SK-N-SH treated with all-trans-retinoic acid at 6 μM for 48 hours (cell line): ENCODE measurements at regions not wholly inside any gene's neighbourhood (a gene's known extent, or its start where the extent isn't known, plus 50 kb on each side); places are given as distances from the start of the nearest gene placed in this dataset.

ENCODE experiments used
- ATAC-seq: fragments of 200-7000 bp; cut with Tn5 transposase; 3 replicates; pipeline ENCODE4 v1.9.1; 2020; ENCODE audit warnings: mild to moderate bottlenecking, moderate library complexity
- ARNTL ChIP-seq: fragments of 450-650 bp; formaldehyde crosslinking; IDR thresholded peaks from 2 replicates; pipeline ENCODE4 v1.5.0; 2020; ENCODE audit warnings: low read depth, mild to moderate bottlenecking, moderate library complexity, borderline replicate concordance
- BACH2 ChIP-seq: fragments of 250-450 bp; sonication (Bioruptor Pico); IDR thresholded peaks from 2 replicates; pipeline ENCODE4 v1.9.0; 2021; ENCODE audit warnings: mild to moderate bottlenecking, borderline replicate concordance
- CSDC2 ChIP-seq: fragments of 250-450 bp; sonication (Bioruptor Pico); IDR thresholded peaks from 2 replicates; pipeline ENCODE4 v1.5.0; 2020; ENCODE audit warnings: mild to moderate bottlenecking, moderate library complexity
- ESRRG ChIP-seq: fragments of 250-450 bp; sonication (Bioruptor Pico); IDR thresholded peaks from 2 replicates; pipeline ENCODE4 v1.6.1; 2021; ENCODE audit warnings: mild to moderate bottlenecking
- GLIS3 ChIP-seq: fragments of 250-450 bp; sonication (Bioruptor Pico); IDR thresholded peaks from 2 replicates; pipeline ENCODE4 v1.5.0; 2020; ENCODE audit warnings: mild to moderate bottlenecking, moderate library complexity
- ISL1 ChIP-seq: fragments of 250-450 bp; sonication (Bioruptor Pico); IDR thresholded peaks from 2 replicates; pipeline ENCODE4 v2.1.2; 2022; ENCODE audit warnings: mild to moderate bottlenecking, moderate library complexity
- OSR1 ChIP-seq: fragments of 250-450 bp; sonication (Bioruptor Pico); IDR thresholded peaks from 2 replicates; pipeline ENCODE4 v1.8.0; 2022; ENCODE audit warnings: moderate library complexity, mild to moderate bottlenecking, inconsistent platforms
- PPARA ChIP-seq: fragments of 250-450 bp; sonication (Bioruptor Pico); IDR thresholded peaks from 2 replicates; pipeline ENCODE4 v1.5.0; 2020; ENCODE audit warnings: mild to moderate bottlenecking, borderline replicate concordance
- RARB ChIP-seq: fragments of 250-450 bp; sonication (Bioruptor Pico); IDR thresholded peaks from 2 replicates; pipeline ENCODE4 v1.8.0; 2021; ENCODE audit warnings: mild to moderate bottlenecking, moderate library complexity
- SNAI2 ChIP-seq: fragments of 250-450 bp; sonication (Bioruptor Pico); IDR thresholded peaks from 2 replicates; pipeline ENCODE4 v1.5.0; 2020; ENCODE audit warnings: mild to moderate bottlenecking, moderate library complexity
- TCF4 ChIP-seq: fragments of 250-450 bp; sonication (Bioruptor Pico); IDR thresholded peaks from 2 replicates; pipeline ENCODE4 v1.8.0; 2021; ENCODE audit warnings: mild to moderate bottlenecking, moderate library complexity, borderline replicate concordance
- TOX ChIP-seq: fragments of 250-450 bp; sonication (Bioruptor Pico); IDR thresholded peaks from 2 replicates; pipeline ENCODE4 v1.8.0; 2021; ENCODE audit warnings: mild to moderate bottlenecking, moderate library complexity, borderline replicate concordance
- ZC3H10 ChIP-seq: fragments of 250-450 bp; sonication (Bioruptor Pico); IDR thresholded peaks from 2 replicates; pipeline ENCODE4 v1.5.1; 2021; ENCODE audit warnings: mild to moderate bottlenecking, moderate library complexity
- ZFP3 ChIP-seq: fragments of 250-450 bp; sonication (Bioruptor Pico); IDR thresholded peaks from 2 replicates; pipeline ENCODE4 v1.5.0; 2020; ENCODE audit warnings: mild to moderate bottlenecking, moderate library complexity
- ZFP30 ChIP-seq: fragments of 450-650 bp; formaldehyde crosslinking; IDR thresholded peaks from 2 replicates; pipeline ENCODE4 v1.5.0; 2022; ENCODE audit warnings: mild to moderate bottlenecking, moderate library complexity
- ZNF565 ChIP-seq: fragments of 450-650 bp; formaldehyde crosslinking; conservative IDR thresholded peaks from 2 replicates; pipeline ENCODE4 v1.5.0; 2020; ENCODE audit warnings: low read depth, mild to moderate bottlenecking, moderate library complexity
- ZNF70 ChIP-seq: fragments of 450-650 bp; formaldehyde crosslinking; IDR thresholded peaks from 2 replicates; pipeline ENCODE4 v1.5.0; 2020; ENCODE audit warnings: mild to moderate bottlenecking, moderate library complexity
- ZNF8 ChIP-seq: fragments of 450-650 bp; formaldehyde crosslinking; IDR thresholded peaks from 2 replicates; pipeline ENCODE4 v1.5.0; 2020; ENCODE audit warnings: mild to moderate bottlenecking, moderate library complexity
- TF ChIP-seq, protein P1 (sequence below): fragments of 250-450 bp; sonication (Bioruptor Pico); IDR thresholded peaks from 2 replicates; pipeline ENCODE4 v1.8.0; 2020; ENCODE audit warnings: mild to moderate bottlenecking, moderate library complexity, borderline replicate concordance
- TF ChIP-seq, protein P2 (sequence below): fragments of 250-450 bp; sonication (Bioruptor Pico); IDR thresholded peaks from 2 replicates; pipeline ENCODE4 v1.5.1; 2021; ENCODE audit warnings: mild to moderate bottlenecking, moderate library complexity
- TF ChIP-seq, protein P3 (sequence below): fragments of 250-450 bp; sonication (Bioruptor Pico); IDR thresholded peaks from 2 replicates; pipeline ENCODE4 v1.8.0; 2021; ENCODE audit warnings: low read depth, mild to moderate bottlenecking, moderate library complexity, borderline replicate concordance
- TF ChIP-seq, protein P4 (sequence below): fragments of 250-450 bp; sonication (Bioruptor Pico); IDR thresholded peaks from 2 replicates; pipeline ENCODE4 v1.5.1; 2020; ENCODE audit warnings: low read depth, mild to moderate bottlenecking, moderate library complexity

DNA sequence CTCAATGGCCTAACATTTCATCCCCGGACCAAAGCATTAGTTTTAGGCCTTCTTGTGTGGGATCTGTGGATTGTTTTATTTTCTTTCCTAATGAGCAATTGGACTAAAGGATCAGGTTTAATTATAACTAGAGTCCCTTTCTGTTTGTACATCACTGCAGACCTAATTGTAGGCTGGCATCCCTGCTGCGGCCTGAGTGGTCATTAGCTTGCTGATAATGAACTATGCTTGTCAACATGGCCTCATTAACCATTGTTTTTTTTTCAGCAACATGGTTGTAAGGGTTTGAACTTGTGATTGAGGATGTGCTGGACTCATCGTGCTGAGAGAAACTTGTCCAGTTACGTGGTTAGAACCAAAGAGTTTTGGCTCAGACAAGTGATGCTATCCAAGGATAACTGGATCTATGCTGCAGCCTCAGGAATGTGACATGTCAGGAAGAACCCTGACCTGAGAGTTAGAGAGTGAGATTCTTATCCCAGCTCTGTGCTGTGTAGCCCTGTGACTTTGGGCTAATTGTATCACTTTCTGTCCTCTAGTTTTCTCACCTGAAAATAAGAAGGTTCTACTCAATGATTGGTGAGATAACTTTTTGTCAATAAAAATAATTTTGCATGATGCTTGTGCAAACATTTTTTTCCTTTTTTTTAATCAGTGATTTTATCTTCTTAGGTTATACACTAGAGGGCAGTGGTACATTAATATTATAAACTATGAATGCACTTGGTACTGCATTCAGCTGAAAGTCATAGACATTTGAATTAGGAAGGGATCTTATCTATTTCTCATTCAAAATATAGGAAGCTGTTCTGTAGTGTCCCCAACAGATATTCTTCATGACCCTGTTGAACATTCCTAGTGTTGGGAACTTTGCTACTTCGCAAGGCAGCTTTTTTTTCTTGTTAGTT lies 140.9 kb downstream of the RNF144B start:
- ATAC-seq: peak; percentile 80
- TF ChIP-seq SNAI2 (CRISPR knock-in tag): no peak
- TF ChIP-seq, protein P1, sequence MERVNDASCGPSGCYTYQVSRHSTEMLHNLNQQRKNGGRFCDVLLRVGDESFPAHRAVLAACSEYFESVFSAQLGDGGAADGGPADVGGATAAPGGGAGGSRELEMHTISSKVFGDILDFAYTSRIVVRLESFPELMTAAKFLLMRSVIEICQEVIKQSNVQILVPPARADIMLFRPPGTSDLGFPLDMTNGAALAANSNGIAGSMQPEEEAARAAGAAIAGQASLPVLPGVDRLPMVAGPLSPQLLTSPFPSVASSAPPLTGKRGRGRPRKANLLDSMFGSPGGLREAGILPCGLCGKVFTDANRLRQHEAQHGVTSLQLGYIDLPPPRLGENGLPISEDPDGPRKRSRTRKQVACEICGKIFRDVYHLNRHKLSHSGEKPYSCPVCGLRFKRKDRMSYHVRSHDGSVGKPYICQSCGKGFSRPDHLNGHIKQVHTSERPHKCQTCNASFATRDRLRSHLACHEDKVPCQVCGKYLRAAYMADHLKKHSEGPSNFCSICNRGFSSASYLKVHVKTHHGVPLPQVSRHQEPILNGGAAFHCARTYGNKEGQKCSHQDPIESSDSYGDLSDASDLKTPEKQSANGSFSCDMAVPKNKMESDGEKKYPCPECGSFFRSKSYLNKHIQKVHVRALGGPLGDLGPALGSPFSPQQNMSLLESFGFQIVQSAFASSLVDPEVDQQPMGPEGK (CRISPR knock-in tag): no peak
- no peak for TF ChIP-seq ZFP30 (CRISPR knock-in tag)
- TF ChIP-seq ZFP3 (CRISPR knock-in tag): no peak
- no peak for TF ChIP-seq BACH2 (CRISPR knock-in tag)
- no peak for TF ChIP-seq ARNTL
- no peak for TF ChIP-seq CSDC2 (CRISPR knock-in tag)
- TF ChIP-seq OSR1 (CRISPR knock-in tag): no peak
- no peak for TF ChIP-seq ZNF565 (CRISPR knock-in tag)

DNA sequence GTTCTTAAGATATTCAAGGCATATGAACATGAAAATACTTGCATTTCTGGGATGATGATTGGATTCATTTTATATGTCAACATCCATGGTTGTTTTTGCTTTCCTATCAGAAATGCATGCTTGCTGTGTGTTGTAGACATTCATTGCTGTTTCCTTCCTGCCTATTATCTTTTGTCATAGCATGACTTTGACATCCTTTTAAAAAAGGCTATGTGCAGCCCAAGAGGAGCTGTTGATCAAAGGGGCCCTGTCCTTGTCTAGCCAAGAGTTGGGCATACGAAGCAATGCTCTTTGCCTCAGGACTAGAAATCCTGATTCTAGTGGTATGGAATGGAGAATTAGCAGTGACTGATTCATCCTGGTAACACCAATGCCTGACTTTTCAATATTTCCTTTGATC lies 143.1 kb downstream of the RNF144B start:
- no peak for ATAC-seq
- TF ChIP-seq, protein P2, sequence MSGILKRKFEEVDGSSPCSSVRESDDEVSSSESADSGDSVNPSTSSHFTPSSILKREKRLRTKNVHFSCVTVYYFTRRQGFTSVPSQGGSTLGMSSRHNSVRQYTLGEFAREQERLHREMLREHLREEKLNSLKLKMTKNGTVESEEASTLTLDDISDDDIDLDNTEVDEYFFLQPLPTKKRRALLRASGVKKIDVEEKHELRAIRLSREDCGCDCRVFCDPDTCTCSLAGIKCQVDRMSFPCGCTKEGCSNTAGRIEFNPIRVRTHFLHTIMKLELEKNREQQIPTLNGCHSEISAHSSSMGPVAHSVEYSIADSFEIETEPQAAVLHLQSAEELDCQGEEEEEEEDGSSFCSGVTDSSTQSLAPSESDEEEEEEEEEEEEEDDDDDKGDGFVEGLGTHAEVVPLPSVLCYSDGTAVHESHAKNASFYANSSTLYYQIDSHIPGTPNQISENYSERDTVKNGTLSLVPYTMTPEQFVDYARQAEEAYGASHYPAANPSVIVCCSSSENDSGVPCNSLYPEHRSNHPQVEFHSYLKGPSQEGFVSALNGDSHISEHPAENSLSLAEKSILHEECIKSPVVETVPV (CRISPR knock-in tag): no peak
- no peak for TF ChIP-seq ZNF8
- TF ChIP-seq ZC3H10 (CRISPR knock-in tag): no peak
- TF ChIP-seq TOX (CRISPR knock-in tag): no peak
- no peak for TF ChIP-seq PPARA (CRISPR knock-in tag)
- TF ChIP-seq SNAI2 (CRISPR knock-in tag): no peak
- no peak for TF ChIP-seq ESRRG
- no peak for TF ChIP-seq RARB (CRISPR knock-in tag)
- no peak for TF ChIP-seq CSDC2 (CRISPR knock-in tag)
- TF ChIP-seq, protein P3, sequence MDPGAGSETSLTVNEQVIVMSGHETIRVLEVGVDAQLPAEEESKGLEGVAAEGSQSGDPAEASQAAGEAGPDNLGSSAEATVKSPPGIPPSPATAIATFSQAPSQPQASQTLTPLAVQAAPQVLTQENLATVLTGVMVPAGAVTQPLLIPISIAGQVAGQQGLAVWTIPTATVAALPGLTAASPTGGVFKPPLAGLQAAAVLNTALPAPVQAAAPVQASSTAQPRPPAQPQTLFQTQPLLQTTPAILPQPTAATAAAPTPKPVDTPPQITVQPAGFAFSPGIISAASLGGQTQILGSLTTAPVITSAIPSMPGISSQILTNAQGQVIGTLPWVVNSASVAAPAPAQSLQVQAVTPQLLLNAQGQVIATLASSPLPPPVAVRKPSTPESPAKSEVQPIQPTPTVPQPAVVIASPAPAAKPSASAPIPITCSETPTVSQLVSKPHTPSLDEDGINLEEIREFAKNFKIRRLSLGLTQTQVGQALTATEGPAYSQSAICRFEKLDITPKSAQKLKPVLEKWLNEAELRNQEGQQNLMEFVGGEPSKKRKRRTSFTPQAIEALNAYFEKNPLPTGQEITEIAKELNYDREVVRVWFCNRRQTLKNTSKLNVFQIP (CRISPR knock-in tag): no peak
- TF ChIP-seq, protein P1 (CRISPR knock-in tag): no peak
- TF ChIP-seq BACH2 (CRISPR knock-in tag): no peak
- TF ChIP-seq ISL1 (CRISPR knock-in tag): no peak
- no peak for TF ChIP-seq ZNF565 (CRISPR knock-in tag)
- TF ChIP-seq ARNTL: no peak
- TF ChIP-seq OSR1 (CRISPR knock-in tag): no peak
- no peak for TF ChIP-seq ZFP30 (CRISPR knock-in tag)
- TF ChIP-seq TCF4: no peak
- TF ChIP-seq ZFP3 (CRISPR knock-in tag): no peak

DNA sequence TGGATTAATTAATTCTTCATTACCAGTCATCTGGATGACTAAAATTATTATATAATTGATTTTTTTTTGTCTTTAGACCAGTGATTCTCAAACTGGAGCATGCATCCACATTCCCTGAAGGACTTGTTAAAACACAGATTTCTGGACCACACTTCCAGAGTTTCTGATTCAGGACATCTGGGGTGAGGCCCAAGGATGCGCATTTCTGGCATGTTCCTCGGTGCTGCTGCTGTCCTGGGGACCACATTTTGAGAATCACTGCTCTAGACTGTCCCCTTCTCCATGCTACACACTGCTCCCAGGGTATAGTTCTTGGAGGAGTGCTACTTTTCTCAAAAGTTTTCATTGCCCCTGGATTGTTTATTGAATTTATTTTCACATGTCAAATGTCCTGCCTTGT lies 145.0 kb downstream of the RNF144B start:
- no peak for ATAC-seq
- TF ChIP-seq ESRRG: no peak
- no peak for TF ChIP-seq ZFP30 (CRISPR knock-in tag)
- TF ChIP-seq, protein P3 (CRISPR knock-in tag): no peak
- no peak for TF ChIP-seq GLIS3
- TF ChIP-seq PPARA (CRISPR knock-in tag): no peak
- TF ChIP-seq SNAI2 (CRISPR knock-in tag): no peak
- no peak for TF ChIP-seq CSDC2 (CRISPR knock-in tag)
- TF ChIP-seq, protein P2 (CRISPR knock-in tag): no peak
- TF ChIP-seq, protein P1 (CRISPR knock-in tag): no peak
- TF ChIP-seq ZNF8: no peak
- TF ChIP-seq ZNF70 (CRISPR knock-in tag): no peak
- TF ChIP-seq, protein P4, sequence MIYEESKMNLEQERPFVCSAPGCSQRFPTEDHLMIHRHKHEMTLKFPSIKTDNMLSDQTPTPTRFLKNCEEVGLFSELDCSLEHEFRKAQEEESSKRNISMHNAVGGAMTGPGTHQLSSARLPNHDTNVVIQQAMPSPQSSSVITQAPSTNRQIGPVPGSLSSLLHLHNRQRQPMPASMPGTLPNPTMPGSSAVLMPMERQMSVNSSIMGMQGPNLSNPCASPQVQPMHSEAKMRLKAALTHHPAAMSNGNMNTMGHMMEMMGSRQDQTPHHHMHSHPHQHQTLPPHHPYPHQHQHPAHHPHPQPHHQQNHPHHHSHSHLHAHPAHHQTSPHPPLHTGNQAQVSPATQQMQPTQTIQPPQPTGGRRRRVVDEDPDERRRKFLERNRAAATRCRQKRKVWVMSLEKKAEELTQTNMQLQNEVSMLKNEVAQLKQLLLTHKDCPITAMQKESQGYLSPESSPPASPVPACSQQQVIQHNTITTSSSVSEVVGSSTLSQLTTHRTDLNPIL (CRISPR knock-in tag): no peak
- TF ChIP-seq OSR1 (CRISPR knock-in tag): no peak
- TF ChIP-seq BACH2 (CRISPR knock-in tag): no peak
